ENCODE measurements at regions not wholly inside any gene's neighbourhood (a gene's known extent, or its start where the extent isn't known, plus 50 kb on each side); places are given as distances from the start of the nearest gene placed in this dataset.

GRCh38 chr5:2178071-2178477 lies 295.3 kb upstream of the IRX4 start:
- Histone ChIP-seq H3K4me3 (no peak overlapping the region), H3K27ac (no peak overlapping the region), H3K27me3 (no peaks in the 10 kb centered on the region), H3K36me3 (no peaks in the 10 kb centered on the region), H3F3A (ENCODE audit: low read depth) (no peaks in the 10 kb centered on the region), H3K9me3 (ENCODE audit: low read depth) (no peaks in the 10 kb centered on the region), H3K9ac (no peak overlapping the region), H3K4me2 (no peak overlapping the region), H4K20me1 (ENCODE audit: low read depth) (no peaks in the 10 kb centered on the region), H3K79me2 (ENCODE audit: low read depth) (no peaks in the 10 kb centered on the region), H2AFZ (replicated peaks) (no peak overlapping the region), H3K4me1 (no peaks in the 10 kb centered on the region)
- no peak for DNase-seq (ENCODE audit: low spot score)
- H3K36me3 Mint-ChIP-seq, result no peaks in the 10 kb centered on the region
- H3K4me3 Mint-ChIP-seq, result no peak overlapping the region
- H3K4me1 Mint-ChIP-seq, result peaks cover 27% of the 10 kb centered on the region
- H3K27ac Mint-ChIP-seq, result no peak overlapping the region
- TF ChIP-seq CTCF (IDR thresholded peaks at IDR 0.05), result no peak
- TF ChIP-seq EZH2 (IDR thresholded peaks at IDR 0.05), result no peak
- no peak for TF ChIP-seq EZH2phosphoT487 (IDR thresholded peaks at IDR 0.05)
- peaks cover 12% of the 10 kb centered on the region for H3K27me3 Mint-ChIP-seq (ENCODE audit: insufficient read depth, low read depth)
- H3K9me3 Mint-ChIP-seq, result no peaks in the 10 kb centered on the region

- H3K9me3 ChIP-seq (ENCODE audit: low read depth), result no peaks in the 10 kb centered on the region
- H3K9me3 Mint-ChIP-seq, result no peaks in the 10 kb centered on the region
- no peak overlapping the region for H3K4me3 ChIP-seq
- no peak overlapping the region for H3K4me3 Mint-ChIP-seq
- no peaks in the 10 kb centered on the region for H3F3A ChIP-seq (ENCODE audit: low read depth)
- no peaks in the 10 kb centered on the region for H3K36me3 Mint-ChIP-seq
- H3K4me1 ChIP-seq, result no peaks in the 10 kb centered on the region
- no peaks in the 10 kb centered on the region for H3K36me3 ChIP-seq
- no peak overlapping the region for H3K4me2 ChIP-seq
- H3K27ac Mint-ChIP-seq, result no peak overlapping the region
- H3K4me1 Mint-ChIP-seq, result peaks cover 23% of the 10 kb centered on the region
- no peak overlapping the region for H3K9ac ChIP-seq
- H3K27me3 Mint-ChIP-seq (ENCODE audit: insufficient read depth, low read depth), result peaks cover 10% of the 10 kb centered on the region
- H4K20me1 ChIP-seq (ENCODE audit: low read depth), result no peaks in the 10 kb centered on the region
- no peaks in the 10 kb centered on the region for H3K27me3 ChIP-seq
- no peaks in the 10 kb centered on the region for H3K79me2 ChIP-seq (ENCODE audit: low read depth)
- no peak overlapping the region for H2AFZ ChIP-seq (replicated peaks)
- no peak for DNase-seq (ENCODE audit: low spot score)
- no peak overlapping the region for H3K27ac ChIP-seq
- TF ChIP-seq CTCF (IDR thresholded peaks at IDR 0.05) (no peak), EZH2phosphoT487 (IDR thresholded peaks at IDR 0.05) (no peak), EZH2 (IDR thresholded peaks at IDR 0.05) (no peak)
Measured at GRCh38 chr5:2177244-2177643, 294.5 kb upstream of the IRX4 start.

- no peak overlapping the region for H3K27ac ChIP-seq
- H3K27me3 Mint-ChIP-seq (ENCODE audit: insufficient read depth, low read depth), result peaks cover 8% of the 10 kb centered on the region
Measured at GRCh38 chr5:2176581-2176980, 293.9 kb upstream of the IRX4 start.

More at GRCh38 chr5:2176581-2176980, 293.9 kb upstream of the IRX4 start:
- H3K4me3 Mint-ChIP-seq, result no peak overlapping the region
- no peak overlapping the region for H3K9ac ChIP-seq
- no peaks in the 10 kb centered on the region for H3K9me3 ChIP-seq (ENCODE audit: low read depth)
- H3K27me3 ChIP-seq, result no peaks in the 10 kb centered on the region
- no peak for TF ChIP-seq EZH2phosphoT487 (IDR thresholded peaks at IDR 0.05)
- TF ChIP-seq EZH2 (IDR thresholded peaks at IDR 0.05), result no peak
- TF ChIP-seq CTCF (IDR thresholded peaks at IDR 0.05), result no peak
- no peak overlapping the region for H2AFZ ChIP-seq (replicated peaks)
- no peak overlapping the region for H3K4me3 ChIP-seq
- no peak overlapping the region for H3K27ac Mint-ChIP-seq
- peaks cover 24% of the 10 kb centered on the region for H3K4me1 Mint-ChIP-seq
- H3F3A ChIP-seq (ENCODE audit: low read depth), result no peaks in the 10 kb centered on the region
- no peak overlapping the region for H3K4me2 ChIP-seq
- no peaks in the 10 kb centered on the region for H3K36me3 ChIP-seq
- no peaks in the 10 kb centered on the region for H4K20me1 ChIP-seq (ENCODE audit: low read depth)
- no peaks in the 10 kb centered on the region for H3K36me3 Mint-ChIP-seq
- H3K4me1 ChIP-seq, result peaks cover 3% of the 10 kb centered on the region
- DNase-seq (ENCODE audit: low spot score), result no peak
- no peaks in the 10 kb centered on the region for H3K79me2 ChIP-seq (ENCODE audit: low read depth)
- no peaks in the 10 kb centered on the region for H3K9me3 Mint-ChIP-seq

Data from neural progenitor cell (in vitro differentiated cells).